ENCODE measurements at regions not wholly inside any gene's neighbourhood (a gene's known extent, or its start where the extent isn't known, plus 50 kb on each side); places are given as distances from the start of the nearest gene placed in this dataset.
"Not testable (repeated sequence)": the region's sequence is repeated elsewhere in the genome, so short reads cannot be mapped to it uniquely, and the experiment has no call there.

DNA sequence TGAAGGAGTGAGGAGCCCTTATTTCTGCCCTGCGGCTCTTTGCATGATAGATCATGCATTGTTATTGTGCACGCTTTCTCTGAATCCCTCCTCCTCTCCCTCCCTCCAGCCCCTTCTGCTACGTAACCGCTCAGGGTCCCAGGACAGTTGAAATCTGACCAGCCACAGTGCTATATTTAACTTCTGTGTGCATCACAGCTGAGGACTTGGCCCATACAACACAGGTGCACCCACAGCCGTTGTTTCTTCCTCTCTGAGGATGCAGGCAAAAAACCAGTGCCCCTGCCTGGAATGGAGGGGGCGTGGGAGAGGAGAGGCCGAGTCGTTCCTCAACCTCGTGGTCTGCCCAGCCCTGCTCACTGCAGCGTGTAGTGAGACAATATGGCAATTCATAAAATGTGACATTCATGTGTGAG, 335.6 kb upstream of the CLINT1 start:
- H3K36me3 ChIP-seq: no peaks in the 10 kb centered on the region
- TF ChIP-seq, protein P1, sequence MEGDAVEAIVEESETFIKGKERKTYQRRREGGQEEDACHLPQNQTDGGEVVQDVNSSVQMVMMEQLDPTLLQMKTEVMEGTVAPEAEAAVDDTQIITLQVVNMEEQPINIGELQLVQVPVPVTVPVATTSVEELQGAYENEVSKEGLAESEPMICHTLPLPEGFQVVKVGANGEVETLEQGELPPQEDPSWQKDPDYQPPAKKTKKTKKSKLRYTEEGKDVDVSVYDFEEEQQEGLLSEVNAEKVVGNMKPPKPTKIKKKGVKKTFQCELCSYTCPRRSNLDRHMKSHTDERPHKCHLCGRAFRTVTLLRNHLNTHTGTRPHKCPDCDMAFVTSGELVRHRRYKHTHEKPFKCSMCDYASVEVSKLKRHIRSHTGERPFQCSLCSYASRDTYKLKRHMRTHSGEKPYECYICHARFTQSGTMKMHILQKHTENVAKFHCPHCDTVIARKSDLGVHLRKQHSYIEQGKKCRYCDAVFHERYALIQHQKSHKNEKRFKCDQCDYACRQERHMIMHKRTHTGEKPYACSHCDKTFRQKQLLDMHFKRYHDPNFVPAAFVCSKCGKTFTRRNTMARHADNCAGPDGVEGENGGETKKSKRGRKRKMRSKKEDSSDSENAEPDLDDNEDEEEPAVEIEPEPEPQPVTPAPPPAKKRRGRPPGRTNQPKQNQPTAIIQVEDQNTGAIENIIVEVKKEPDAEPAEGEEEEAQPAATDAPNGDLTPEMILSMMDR (IDR thresholded peaks at IDR 0.05): no peak
- no peak for TF ChIP-seq EP300 (IDR thresholded peaks at IDR 0.05)
- TF ChIP-seq POLR2AphosphoS5 (IDR thresholded peaks at IDR 0.05): no peak
- no peak for TF ChIP-seq POLR2A (IDR thresholded peaks at IDR 0.05)
- H3K9me3 ChIP-seq: peaks cover 0 to 4% (median 0%) of the 10 kb centered on the region in 4 donors
- 49 to 59% (median 53%) methylated on average over 10 of the region's 10 CpGs for WGBS, 5 donors
- no peaks in the 10 kb centered on the region for H3K4me1 ChIP-seq
- H3K27ac ChIP-seq: no peak overlapping the region
- H3K27me3 ChIP-seq: no peaks in the 10 kb centered on the region
- no peak overlapping the region for H3K4me3 ChIP-seq
- intact Hi-C loops (cut with DNase I; ENCODE audit: low total_unique reads): no loop called here
- DNase-seq: peak in 1 of 2 donors; percentile 61

DNA sequence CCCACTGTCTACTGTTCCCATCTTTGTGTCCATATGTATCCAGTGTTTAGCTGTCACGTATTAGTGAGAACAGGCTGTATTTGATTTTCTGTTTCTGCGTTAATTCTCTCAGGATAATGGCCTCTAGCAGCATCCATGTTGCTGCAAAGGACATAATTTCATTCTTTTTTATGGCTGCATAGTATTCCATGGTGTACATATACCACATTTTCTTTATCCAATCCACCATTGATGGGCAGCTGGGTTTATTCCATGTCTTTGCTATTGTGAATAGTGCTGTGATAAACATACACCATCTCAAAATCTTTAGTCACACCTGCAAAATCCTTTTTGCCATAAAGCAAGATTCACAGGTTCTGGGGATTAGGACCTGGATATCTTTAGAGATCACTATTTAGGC, 334.4 kb upstream of the CLINT1 start:
- H3K27ac ChIP-seq; H3K36me3 ChIP-seq; H3K9me3 ChIP-seq; DNase-seq; H3K4me1 ChIP-seq; intact Hi-C loops (cut with DNase I; ENCODE audit: low total_unique reads); H3K4me3 ChIP-seq; H3K27me3 ChIP-seq: not testable (repeated sequence)
- 94 to 98% (median 96%) methylated on average over 2 of the region's 2 CpGs for WGBS, 5 donors

DNA sequence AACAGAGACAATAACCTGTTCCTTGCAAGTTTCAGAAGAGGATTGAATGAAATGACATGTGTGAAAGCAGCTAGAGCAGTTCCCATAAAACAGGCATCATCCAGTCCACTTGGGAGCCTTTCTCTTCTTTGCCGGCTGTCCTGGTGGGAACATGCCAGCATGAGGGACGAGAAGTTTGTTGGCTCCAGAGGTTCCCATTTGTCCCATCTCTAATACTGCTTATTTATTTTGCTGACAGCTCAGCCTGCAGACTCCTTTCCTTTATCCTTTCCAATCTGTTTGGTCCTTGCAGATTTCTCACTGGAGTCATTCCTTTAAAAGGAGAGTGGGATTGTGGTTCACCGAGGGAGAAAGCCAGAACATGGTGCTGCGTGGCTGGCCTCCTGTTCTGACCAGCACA, 321.5 kb upstream of the CLINT1 start:
- H3K4me1 ChIP-seq: peaks cover 9 to 12% (median 11%) of the 10 kb centered on the region in 4 donors
- TF ChIP-seq EP300 (IDR thresholded peaks at IDR 0.05) (no peak), POLR2A (IDR thresholded peaks at IDR 0.05) (no peak), POLR2AphosphoS5 (IDR thresholded peaks at IDR 0.05) (no peak)
- TF ChIP-seq, protein P1 (IDR thresholded peaks at IDR 0.05): no peak
- DNase-seq: no peak
- no peaks in the 10 kb centered on the region for H3K36me3 ChIP-seq
- no peak overlapping the region for H3K27ac ChIP-seq
- H3K9me3 ChIP-seq: no peaks in the 10 kb centered on the region
- intact Hi-C loops (cut with DNase I; ENCODE audit: low total_unique reads): no loop called here
- WGBS, 5 donors: 74 to 91% (median 83%) methylated on average over 4 of the region's 4 CpGs
- H3K4me3 ChIP-seq: no peak overlapping the region
- H3K27me3 ChIP-seq: no peaks in the 10 kb centered on the region

DNA sequence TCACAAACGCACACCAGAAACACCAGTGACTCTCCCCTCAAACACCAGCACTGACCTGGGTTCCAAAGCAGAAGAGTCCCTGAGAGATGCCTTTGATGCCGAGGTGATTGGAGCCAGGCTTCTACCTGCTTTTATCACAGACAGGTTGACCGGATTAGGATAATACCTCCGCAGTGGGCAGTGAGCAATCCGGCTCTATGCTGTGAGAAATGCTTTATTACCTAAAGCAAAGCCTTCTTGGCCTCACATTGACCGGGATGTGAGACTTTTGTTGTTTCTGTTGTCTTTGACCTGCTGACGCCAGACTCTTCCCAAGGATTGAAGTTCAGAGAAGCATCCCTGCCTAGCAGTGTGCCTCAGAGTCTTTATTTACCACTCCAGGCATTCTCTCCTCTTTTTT, 320.3 kb upstream of the CLINT1 start:
- Histone ChIP-seq H3K4me1 (peaks cover 10 to 18% (median 15%) of the 10 kb centered on the region in 4 donors), H3K27ac (no peak overlapping the region), H3K36me3 (no peaks in the 10 kb centered on the region), H3K27me3 (no peaks in the 10 kb centered on the region), H3K4me3 (no peak overlapping the region), H3K9me3 (no peaks in the 10 kb centered on the region)
- intact Hi-C loops (cut with DNase I; ENCODE audit: low total_unique reads): loop anchor here (10.0 kb wide), 2 partner anchors 516 to 926 kb away; no protein-coding TSS in a partner anchor
- TF ChIP-seq EP300 (IDR thresholded peaks at IDR 0.05) (no peak), POLR2A (IDR thresholded peaks at IDR 0.05) (no peak), POLR2AphosphoS5 (IDR thresholded peaks at IDR 0.05) (no peak)
- TF ChIP-seq, protein P1 (IDR thresholded peaks at IDR 0.05): no peak
- DNase-seq: no peak
- WGBS, 5 donors: 87 to 96% (median 92%) methylated on average over 7 of the region's 7 CpGs

DNA sequence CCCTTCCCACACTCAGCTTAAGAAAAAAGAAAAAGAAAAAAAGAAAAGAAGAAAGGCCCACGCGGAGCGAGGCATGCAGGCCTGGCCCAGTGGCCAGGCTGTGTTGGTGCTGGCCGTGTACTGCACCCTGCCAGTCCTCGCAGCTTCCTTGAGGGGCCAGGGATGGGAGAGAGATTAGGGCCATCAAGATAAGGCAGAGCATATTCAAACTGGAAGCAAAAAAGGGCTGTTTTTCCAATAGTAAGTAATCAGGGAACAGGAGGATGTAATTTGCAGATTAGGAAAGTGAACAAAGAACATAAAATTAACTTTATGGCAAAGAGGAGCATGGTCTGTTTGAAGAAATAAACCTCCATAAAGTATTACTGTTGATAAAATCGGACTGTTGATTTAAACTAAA, 319.6 kb upstream of the CLINT1 start:
- Histone ChIP-seq H3K9me3 (no peaks in the 10 kb centered on the region), H3K4me1 (peaks cover 10 to 18% (median 15%) of the 10 kb centered on the region in 4 donors), H3K27me3 (no peaks in the 10 kb centered on the region), H3K4me3 (no peak overlapping the region), H3K27ac (no peak overlapping the region), H3K36me3 (no peaks in the 10 kb centered on the region)
- intact Hi-C loops (cut with DNase I; ENCODE audit: low total_unique reads): loop anchor here (10.0 kb wide), 2 partner anchors 516 to 926 kb away; no protein-coding TSS in a partner anchor
- TF ChIP-seq EP300 (IDR thresholded peaks at IDR 0.05): no peak
- no peak for TF ChIP-seq POLR2AphosphoS5 (IDR thresholded peaks at IDR 0.05)
- TF ChIP-seq, protein P1 (IDR thresholded peaks at IDR 0.05): no peak
- no peak for TF ChIP-seq POLR2A (IDR thresholded peaks at IDR 0.05)
- DNase-seq: no peak
- 59 to 75% (median 70%) methylated on average over 6 of the region's 6 CpGs for WGBS, 5 donors
